ENCODE measurements at regions not wholly inside any gene's neighbourhood (a gene's known extent, or its start where the extent isn't known, plus 50 kb on each side); places are given as distances from the start of the nearest gene placed in this dataset.
A peak's percentile ranks its signal among the peaks of the same experiment; 100 is the strongest.

GRCh38 chr10:46226900-46227558 is 59.8 kb upstream of the ANTXRL start:
- WGBS, 2 donors: 75 to 89% methylated on average over 7 of the region's 7 CpGs
- no peak for ATAC-seq (ENCODE audit: insufficient read depth, low FRiP score)
- Histone ChIP-seq H3K4me3 (no peak overlapping the region), H3K27ac (ENCODE audit: low read depth in 1 of 2, low read length in 1 of 2) (no peak overlapping the region), H3K4me1 (ENCODE audit: control insufficient read depth in 5 of 5, insufficient read depth in 5 of 5, low read length in 5 of 5) (no peaks in the 10 kb centered on the region), H3K27me3 (ENCODE audit: control insufficient read depth in 3 of 3, insufficient read depth in 3 of 3, low read length in 2 of 3) (no peaks in the 10 kb centered on the region), H3K36me3 (ENCODE audit: control insufficient read depth in 4 of 4, insufficient read depth in 4 of 4, low read length in 4 of 4) (no peaks in the 10 kb centered on the region), H3K9me3 (ENCODE audit: control insufficient read depth in 4 of 4, insufficient read depth in 3 of 4, low read length in 3 of 4) (peaks cover 0 to 4% (median 2%) of the 10 kb centered on the region in 4 donors), H3K9ac (ENCODE audit: insufficient read depth in 1 of 2, low read length in 2 of 2) (no peak overlapping the region)
- no peak for DNase-seq
- no peak for TF ChIP-seq CTCF (IDR thresholded peaks at IDR 0.05; ENCODE audit: control extremely low read depth, extremely low read depth)

GRCh38 chr10:46227571-46227935 is 59.2 kb upstream of the ANTXRL start:
- no peak for ATAC-seq (ENCODE audit: insufficient read depth, low FRiP score)
- Histone ChIP-seq H3K27me3 (ENCODE audit: control insufficient read depth in 3 of 3, insufficient read depth in 3 of 3, low read length in 2 of 3) (no peaks in the 10 kb centered on the region), H3K36me3 (ENCODE audit: control insufficient read depth in 4 of 4, insufficient read depth in 4 of 4, low read length in 4 of 4) (no peaks in the 10 kb centered on the region), H3K27ac (ENCODE audit: low read depth in 1 of 2, low read length in 1 of 2) (no peak overlapping the region), H3K9ac (ENCODE audit: insufficient read depth in 1 of 2, low read length in 2 of 2) (no peak overlapping the region), H3K9me3 (ENCODE audit: control insufficient read depth in 4 of 4, insufficient read depth in 3 of 4, low read length in 3 of 4) (peaks cover 0 to 4% (median 2%) of the 10 kb centered on the region in 4 donors), H3K4me1 (ENCODE audit: control insufficient read depth in 5 of 5, insufficient read depth in 5 of 5, low read length in 5 of 5) (no peaks in the 10 kb centered on the region), H3K4me3 (no peak overlapping the region)
- no peak for TF ChIP-seq CTCF (IDR thresholded peaks at IDR 0.05; ENCODE audit: control extremely low read depth, extremely low read depth)
- 73 to 74% methylated on average over 4 of the region's 4 CpGs for WGBS, 2 donors
- DNase-seq: no peak

- 51 to 52% methylated on average over 6 of the region's 6 CpGs for WGBS, 2 donors
- H3K9ac ChIP-seq (ENCODE audit: insufficient read depth in 1 of 2, low read length in 2 of 2): no peak overlapping the region
- no peak overlapping the region for H3K27ac ChIP-seq (ENCODE audit: low read depth in 1 of 2, low read length in 1 of 2)
- H3K4me3 ChIP-seq: no peak overlapping the region
- H3K36me3 ChIP-seq (ENCODE audit: control insufficient read depth in 4 of 4, insufficient read depth in 4 of 4, low read length in 4 of 4): no peaks in the 10 kb centered on the region
- H3K4me1 ChIP-seq (ENCODE audit: control insufficient read depth in 5 of 5, insufficient read depth in 5 of 5, low read length in 5 of 5): no peaks in the 10 kb centered on the region
- H3K9me3 ChIP-seq (ENCODE audit: control insufficient read depth in 4 of 4, insufficient read depth in 3 of 4, low read length in 3 of 4): peaks cover 0 to 3% (median 2%) of the 10 kb centered on the region in 4 donors
- DNase-seq (peak in 1 of 3 donors; percentile 11), ATAC-seq (ENCODE audit: insufficient read depth, low FRiP score) (no peak)
- no peak for TF ChIP-seq CTCF (IDR thresholded peaks at IDR 0.05; ENCODE audit: control extremely low read depth, extremely low read depth)
- H3K27me3 ChIP-seq (ENCODE audit: control insufficient read depth in 3 of 3, insufficient read depth in 3 of 3, low read length in 2 of 3): no peaks in the 10 kb centered on the region
Measured at GRCh38 chr10:46227936-46228562, 58.7 kb upstream of the ANTXRL start.
